Tibial artery (tissue), 4 donors: ENCODE measurements at regions not wholly inside any gene's neighbourhood (a gene's known extent, or its start where the extent isn't known, plus 50 kb on each side); places are given as distances from the start of the nearest gene placed in this dataset.

Source experiments
- DNase-seq, 2 donors: peaks; one replicate each; pipeline ENCODE4 v3.0.0-alpha.2; 2019
- H3K27ac ChIP-seq, 2 donors: fragments of 200-600 bp; sonication (generic) in 1 of 2; 1 replicate in 1 of 2; 2 replicates in 1 of 2; pipeline ENCODE4 v1.5.1; 2018 to 2019; ENCODE audit warnings: mild to moderate bottlenecking in 1 of 2
- H3K27me3 ChIP-seq, 2 donors: fragments of 200-600 bp; sonication (generic) in 1 of 2; one replicate each; pipeline versions ENCODE4 v1.5.1 to v1.6.0; 2016 to 2019
- H3K36me3 ChIP-seq, 3 donors: fragments of 200-600 bp; sonication (generic) in 2 of 3; one replicate each; pipeline ENCODE4 v1.5.1; 2016 to 2019; ENCODE audit warnings: mild to moderate bottlenecking in 2 of 3
- H3K4me1 ChIP-seq, 4 donors: fragments of 200-600 bp; sonication (generic) in 2 of 4; 1 replicate in 3 of 4; 2 replicates in 1 of 4; pipeline ENCODE4 v1.5.1; 2016 to 2019
- H3K4me3 ChIP-seq, 2 donors: fragments of 200-600 bp; sonication (generic) in 1 of 2; 1 replicate in 1 of 2; 2 replicates in 1 of 2; pipeline ENCODE4 v1.5.1; 2018 to 2019; ENCODE audit warnings: mild to moderate bottlenecking in 2 of 2
- H3K9me3 ChIP-seq, 3 donors: fragments of 200-600 bp; sonication (generic) in 1 of 3; one replicate each; pipeline ENCODE4 v1.5.1; 2016 to 2019
- intact Hi-C: fragments of 100-400 bp; cut with DNase I; formaldehyde crosslinking; loops from one replicate; pipeline ENCODE4 v1.15.0; 2023; ENCODE audit warnings: low total_unique reads
- TF ChIP-seq, protein P1 (sequence below), 2 experiments: fragments of 200-600 bp in 1 of 2; fragments of 450-650 bp in 1 of 2; IDR thresholded peaks; one replicate each; pipeline ENCODE4 v1.5.1; 2017 to 2019; ENCODE audit warnings: antibody characterized with exemption in 2 of 2, mild to moderate bottlenecking in 1 of 2, moderate library complexity in 1 of 2

DNA sequence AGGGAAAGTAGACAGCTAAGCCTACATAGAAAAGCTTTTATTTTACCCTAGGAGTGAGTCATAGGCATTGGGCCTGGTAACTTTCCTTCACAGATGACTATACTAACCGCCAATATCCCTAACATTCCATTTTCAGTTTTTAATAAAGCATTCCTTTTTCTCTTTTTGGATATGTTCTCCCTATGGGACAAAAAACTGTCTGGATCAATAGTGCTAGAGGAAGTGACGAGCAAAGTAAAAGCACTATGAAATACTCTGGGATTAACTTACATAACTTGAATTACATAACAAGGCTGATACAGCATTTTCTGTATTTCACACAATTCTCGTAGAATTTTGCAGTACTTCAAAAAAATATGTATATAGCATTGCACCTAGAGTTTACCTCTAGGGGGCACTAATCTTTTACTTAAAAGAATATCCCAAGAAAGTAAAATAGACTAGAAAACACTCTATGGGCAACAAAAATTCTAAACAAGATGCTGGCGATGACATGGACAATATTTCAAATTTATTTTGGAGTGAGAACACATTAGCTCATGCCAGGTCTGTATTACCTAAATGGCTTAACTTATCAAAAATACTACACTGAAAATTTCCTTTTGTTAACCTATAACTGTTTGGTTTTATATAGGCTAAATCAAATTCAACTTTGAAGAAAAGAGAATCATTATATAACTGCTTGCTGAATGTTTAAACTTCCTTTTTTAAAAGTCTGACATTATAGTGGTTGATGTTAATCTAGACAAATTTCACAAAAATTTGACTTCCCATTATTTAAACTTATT, 66.3 kb upstream of the DST start:
- no peaks in the 10 kb centered on the region for H3K27me3 ChIP-seq
- intact Hi-C loops, result no loop called here
- H3K4me1 ChIP-seq, result peaks cover 0 to 32% (median 10%) of the 10 kb centered on the region in 4 donors
- DNase-seq, result no peak
- no peaks in the 10 kb centered on the region for H3K9me3 ChIP-seq
- H3K4me3 ChIP-seq, result no peak overlapping the region
- H3K27ac ChIP-seq, result peak overlapping the region; percentile 13 to 63
- TF ChIP-seq, protein P1, sequence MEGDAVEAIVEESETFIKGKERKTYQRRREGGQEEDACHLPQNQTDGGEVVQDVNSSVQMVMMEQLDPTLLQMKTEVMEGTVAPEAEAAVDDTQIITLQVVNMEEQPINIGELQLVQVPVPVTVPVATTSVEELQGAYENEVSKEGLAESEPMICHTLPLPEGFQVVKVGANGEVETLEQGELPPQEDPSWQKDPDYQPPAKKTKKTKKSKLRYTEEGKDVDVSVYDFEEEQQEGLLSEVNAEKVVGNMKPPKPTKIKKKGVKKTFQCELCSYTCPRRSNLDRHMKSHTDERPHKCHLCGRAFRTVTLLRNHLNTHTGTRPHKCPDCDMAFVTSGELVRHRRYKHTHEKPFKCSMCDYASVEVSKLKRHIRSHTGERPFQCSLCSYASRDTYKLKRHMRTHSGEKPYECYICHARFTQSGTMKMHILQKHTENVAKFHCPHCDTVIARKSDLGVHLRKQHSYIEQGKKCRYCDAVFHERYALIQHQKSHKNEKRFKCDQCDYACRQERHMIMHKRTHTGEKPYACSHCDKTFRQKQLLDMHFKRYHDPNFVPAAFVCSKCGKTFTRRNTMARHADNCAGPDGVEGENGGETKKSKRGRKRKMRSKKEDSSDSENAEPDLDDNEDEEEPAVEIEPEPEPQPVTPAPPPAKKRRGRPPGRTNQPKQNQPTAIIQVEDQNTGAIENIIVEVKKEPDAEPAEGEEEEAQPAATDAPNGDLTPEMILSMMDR (IDR thresholded peaks at IDR 0.05), result peak; percentile 61 to 64
- H3K36me3 ChIP-seq, result no peaks in the 10 kb centered on the region

DNA sequence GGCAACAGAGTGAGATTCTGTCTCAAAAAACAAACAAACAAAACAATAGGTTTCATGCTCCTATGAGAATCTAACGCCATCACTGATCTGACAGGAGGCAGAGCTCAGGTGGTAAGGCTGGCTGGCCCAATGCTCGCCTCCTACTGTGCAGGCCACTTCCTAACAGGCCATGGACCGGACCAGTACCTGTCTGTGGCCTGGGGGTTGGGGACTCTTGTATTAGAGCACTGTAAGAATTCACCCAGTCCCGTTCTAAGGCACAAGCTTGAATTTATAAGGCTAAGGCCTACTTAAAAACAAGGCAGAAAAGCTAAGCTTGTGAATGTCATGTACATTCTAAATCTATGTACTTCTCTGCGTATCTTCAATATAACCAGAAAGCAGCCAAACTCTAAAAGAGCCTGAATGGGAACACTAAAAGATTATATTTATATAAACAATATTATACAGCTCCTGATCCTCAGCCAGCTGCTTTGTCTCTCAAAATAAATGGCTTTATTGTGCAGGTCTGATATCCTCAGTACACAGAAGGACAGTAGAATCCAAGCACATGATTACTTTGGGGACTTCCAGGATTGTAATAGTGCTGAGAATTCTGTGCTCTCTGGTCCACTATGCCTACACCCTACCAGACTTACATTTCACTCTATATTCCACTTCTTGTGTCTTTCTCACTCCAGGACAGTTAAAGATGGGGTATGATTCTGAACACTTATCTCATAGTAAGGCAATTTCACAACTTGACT, 64.5 kb upstream of the DST start:
- peaks cover 0 to 24% (median 0%) of the 10 kb centered on the region in 4 donors for H3K4me1 ChIP-seq
- H3K4me3 ChIP-seq, result no peak overlapping the region
- no peaks in the 10 kb centered on the region for H3K9me3 ChIP-seq
- no peaks in the 10 kb centered on the region for H3K36me3 ChIP-seq
- TF ChIP-seq, protein P1 (IDR thresholded peaks at IDR 0.05), result no peak
- no peaks in the 10 kb centered on the region for H3K27me3 ChIP-seq
- intact Hi-C loops, result no loop called here
- no peak for DNase-seq
- H3K27ac ChIP-seq, result peak overlapping the region; percentile 13 to 63

DNA sequence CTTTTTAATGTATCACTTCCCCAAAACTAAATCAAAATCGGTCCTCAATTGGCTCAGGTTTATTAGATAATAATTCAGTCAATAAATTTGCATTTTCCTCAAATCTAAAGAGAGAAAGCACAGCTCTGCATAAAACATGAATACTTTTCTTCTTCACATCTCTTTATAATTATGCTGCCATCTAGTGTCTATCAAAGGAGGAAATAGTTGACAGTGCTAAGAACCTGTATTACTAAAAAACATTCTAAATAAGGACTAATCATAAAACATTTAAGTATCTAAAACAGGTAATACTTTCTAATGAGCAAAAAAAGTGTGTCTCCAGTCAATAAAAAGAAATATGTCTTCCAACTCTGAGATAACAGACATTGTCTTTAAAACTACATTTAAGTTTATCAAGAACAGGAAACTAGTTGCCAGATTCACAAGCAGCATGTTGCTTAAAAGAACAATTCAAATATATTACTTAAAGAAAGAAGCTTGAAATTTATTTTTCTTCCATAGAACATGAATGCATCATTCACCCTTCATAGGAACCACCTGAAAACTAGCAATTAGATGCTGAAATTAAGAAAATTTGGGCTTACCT, 56.5 kb upstream of the DST start:
- TF ChIP-seq, protein P1 (IDR thresholded peaks at IDR 0.05), result peak; percentile 52 to 64
- Histone ChIP-seq H3K4me1 (peaks cover 0 to 17% (median 5%) of the 10 kb centered on the region in 4 donors), H3K4me3 (no peak overlapping the region), H3K9me3 (no peaks in the 10 kb centered on the region), H3K27me3 (no peaks in the 10 kb centered on the region), H3K27ac (no peak overlapping the region), H3K36me3 (no peaks in the 10 kb centered on the region)
- intact Hi-C loops, result loop anchor here (5.0 kb wide), 2 partner anchors 153 to 157 kb away; no protein-coding TSS in a partner anchor
- no peak for DNase-seq

DNA sequence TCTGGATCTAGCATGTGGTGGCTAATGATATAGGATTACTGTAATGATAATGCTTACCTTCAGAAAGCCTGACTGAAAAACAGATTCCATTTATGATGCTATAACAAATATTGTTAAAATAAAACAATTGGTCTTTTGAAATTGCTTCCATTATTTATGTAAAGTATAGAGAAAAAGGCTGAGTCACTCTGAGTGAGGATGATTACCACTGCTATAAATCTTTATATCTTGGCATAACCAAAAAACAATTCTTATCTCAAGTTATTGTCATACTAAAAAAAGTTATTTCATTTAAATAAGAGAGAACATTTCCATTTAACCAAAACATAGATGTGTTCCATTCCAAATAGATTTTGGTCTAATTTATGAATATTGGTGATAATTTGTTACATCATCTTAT, 53.0 kb upstream of the DST start:
- DNase-seq, result no peak
- no peak overlapping the region for H3K27ac ChIP-seq
- no peaks in the 10 kb centered on the region for H3K9me3 ChIP-seq
- no peaks in the 10 kb centered on the region for H3K27me3 ChIP-seq
- no peak overlapping the region for H3K4me3 ChIP-seq
- H3K4me1 ChIP-seq, result peaks cover 0 to 25% (median 7%) of the 10 kb centered on the region in 4 donors
- TF ChIP-seq, protein P1 (IDR thresholded peaks at IDR 0.05), result no peak
- H3K36me3 ChIP-seq, result no peaks in the 10 kb centered on the region
- intact Hi-C loops, result loop anchor here (2.0 to 5.0 kb wide), 3 partner anchors 59 to 157 kb away; no protein-coding TSS in a partner anchor

DNA sequence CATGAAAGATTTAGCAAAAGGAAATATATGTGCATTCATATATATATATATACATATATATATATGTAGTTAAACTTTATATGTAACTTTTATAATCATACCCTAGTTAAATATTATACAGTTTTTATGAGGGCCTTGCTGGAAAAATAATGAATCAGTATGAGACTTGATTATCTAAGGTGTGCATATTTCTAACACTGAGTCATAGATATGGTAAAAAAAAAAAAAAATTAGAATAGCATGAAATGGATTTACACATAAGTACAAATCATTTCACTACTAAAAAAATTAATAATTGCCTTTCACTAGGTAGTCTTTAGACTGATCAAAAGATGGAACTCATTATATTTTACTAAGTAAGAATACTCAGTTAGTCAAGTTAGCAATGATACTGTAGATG, 51.3 kb upstream of the DST start:
- H3K27me3 ChIP-seq, result no peaks in the 10 kb centered on the region
- no peaks in the 10 kb centered on the region for H3K36me3 ChIP-seq
- TF ChIP-seq, protein P1 (IDR thresholded peaks at IDR 0.05), result no peak
- H3K4me1 ChIP-seq, result peaks cover 0 to 42% (median 11%) of the 10 kb centered on the region in 4 donors
- peak overlapping the region in 1 of 2 donors; percentile 79 for H3K27ac ChIP-seq
- H3K4me3 ChIP-seq, result no peak overlapping the region
- DNase-seq, result no peak
- H3K9me3 ChIP-seq, result no peaks in the 10 kb centered on the region
- intact Hi-C loops, result no loop called here
